CD4-positive, CD25-positive, alpha-beta regulatory T cell (primary cell): ENCODE measurements at regions not wholly inside any gene's neighbourhood (a gene's known extent, or its start where the extent isn't known, plus 50 kb on each side); places are given as distances from the start of the nearest gene placed in this dataset.

Experiments
- ATAC-seq, 2 donors: fragments of 150-1000 bp; cut with Tn5 transposase; one replicate each; pipeline ENCODE4 v1.10.0; 2021; ENCODE audit warnings: low read depth in 2 of 2, moderate number of reproducible peaks in 2 of 2, moderate library complexity in 1 of 2
- DNase-seq, 3 donors: peaks; one replicate each; pipeline versions ENCODE4 v3.0.0 to v3.0.0-alpha.2; 2012 to 2022; ENCODE audit warnings: mixed read lengths in 1 of 3
- H3K27ac ChIP-seq: one replicate; pipeline ENCODE4 v1.7.0; 2013; ENCODE audit warnings: mild to moderate bottlenecking, low read length; ENCODE audit not compliant: insufficient read depth, poor library complexity, severe bottlenecking
- H3K27me3 ChIP-seq: one replicate; pipeline ENCODE4 v1.7.0; 2013; ENCODE audit warnings: low read length; ENCODE audit not compliant: control insufficient read depth, insufficient read depth
- H3K36me3 ChIP-seq: one replicate; pipeline ENCODE4 v1.7.0; 2013; ENCODE audit warnings: mild to moderate bottlenecking, low read length, moderate library complexity; ENCODE audit not compliant: control insufficient read depth, insufficient read depth
- H3K4me1 ChIP-seq: 2 replicates; pipeline ENCODE4 v1.7.0; 2013; ENCODE audit warnings: mild to moderate bottlenecking, low read length; ENCODE audit not compliant: insufficient read depth, control insufficient read depth, poor library complexity, severe bottlenecking
- H3K4me3 ChIP-seq: one replicate; pipeline ENCODE4 v1.7.0; 2013; ENCODE audit warnings: low read depth, mild to moderate bottlenecking, low read length, moderate library complexity
- H3K9me3 ChIP-seq, 2 experiments: 1 replicate in 1 of 2; 2 replicates in 1 of 2; pipeline ENCODE4 v1.7.0; 2013; ENCODE audit warnings: low read length in 2 of 2, mild to moderate bottlenecking in 1 of 2, moderate library complexity in 1 of 2; ENCODE audit not compliant: control insufficient read depth in 2 of 2
- H3K27ac Mint-ChIP-seq, 3 donors: one replicate each; pipeline ENCODE4 v1.8.0; 2020 to 2022; ENCODE audit warnings: mild to moderate bottlenecking in 3 of 3, mixed read lengths in 3 of 3, moderate library complexity in 2 of 3
- H3K27me3 Mint-ChIP-seq: one replicate; pipeline ENCODE4 v1.8.0; 2022; ENCODE audit warnings: mild to moderate bottlenecking, mixed read lengths
- H3K36me3 Mint-ChIP-seq: one replicate; pipeline ENCODE4 v1.8.0; 2020; ENCODE audit warnings: mixed read lengths
- H3K4me1 Mint-ChIP-seq, 4 donors: one replicate each; pipeline ENCODE4 v1.8.0; 2020 to 2022; ENCODE audit warnings: mixed read lengths in 4 of 4, mild to moderate bottlenecking in 1 of 4
- H3K4me3 Mint-ChIP-seq, 4 donors: one replicate each; pipeline ENCODE4 v1.8.0; 2020 to 2022; ENCODE audit warnings: mild to moderate bottlenecking in 4 of 4, mixed read lengths in 4 of 4, moderate library complexity in 3 of 4
- H3K9me3 Mint-ChIP-seq, 7 donors: one replicate each; pipeline ENCODE4 v1.8.0; 2020 to 2022; ENCODE audit warnings: mixed read lengths in 7 of 7, mild to moderate bottlenecking in 3 of 7, moderate library complexity in 2 of 7

GRCh38 chr12:24268663-24269186 lies 319.3 kb upstream of the SOX5 start:
- no peaks in the 10 kb centered on the region for H3K27me3 ChIP-seq
- Mint-ChIP-seq H3K4me1 (no peaks in the 10 kb centered on the region), H3K27ac (no peak overlapping the region), H3K36me3 (no peaks in the 10 kb centered on the region), H3K4me3 (no peak overlapping the region), H3K9me3 (peaks cover 0 to 3% (median 0%) of the 10 kb centered on the region in 7 donors), H3K27me3 (no peaks in the 10 kb centered on the region)
- H3K36me3 ChIP-seq: no peaks in the 10 kb centered on the region
- H3K4me3 ChIP-seq: no peak overlapping the region
- DNase-seq (no peak), ATAC-seq (no peak)
- no peak overlapping the region for H3K27ac ChIP-seq
- no peaks in the 10 kb centered on the region for H3K4me1 ChIP-seq
- H3K9me3 ChIP-seq: no peaks in the 10 kb centered on the region

GRCh38 chr12:24266982-24267381 lies 317.5 kb upstream of the SOX5 start:
- ATAC-seq: no peak
- Histone ChIP-seq H3K4me1 (no peaks in the 10 kb centered on the region), H3K27me3 (no peaks in the 10 kb centered on the region), H3K4me3 (no peak overlapping the region), H3K36me3 (no peaks in the 10 kb centered on the region), H3K27ac (no peak overlapping the region), H3K9me3 (no peaks in the 10 kb centered on the region)
- DNase-seq: no peak
- Mint-ChIP-seq H3K4me3 (no peak overlapping the region), H3K9me3 (peaks cover 0 to 3% (median 0%) of the 10 kb centered on the region in 7 donors), H3K27ac (no peak overlapping the region), H3K27me3 (no peaks in the 10 kb centered on the region), H3K4me1 (no peaks in the 10 kb centered on the region), H3K36me3 (no peaks in the 10 kb centered on the region)

- H3K4me3 Mint-ChIP-seq: no peak overlapping the region
- H3K9me3 Mint-ChIP-seq: peaks cover 0 to 8% (median 1%) of the 10 kb centered on the region in 7 donors
- Histone ChIP-seq H3K9me3 (no peaks in the 10 kb centered on the region), H3K27ac (no peak overlapping the region), H3K36me3 (no peaks in the 10 kb centered on the region), H3K27me3 (no peaks in the 10 kb centered on the region), H3K4me1 (no peaks in the 10 kb centered on the region), H3K4me3 (no peak overlapping the region)
- no peaks in the 10 kb centered on the region for H3K4me1 Mint-ChIP-seq
- ATAC-seq: no peak
- no peak for DNase-seq
- no peaks in the 10 kb centered on the region for H3K36me3 Mint-ChIP-seq
- no peak overlapping the region for H3K27ac Mint-ChIP-seq
- no peaks in the 10 kb centered on the region for H3K27me3 Mint-ChIP-seq
Measured at GRCh38 chr12:24256684-24257083, 307.2 kb upstream of the SOX5 start.

- H3K4me1 ChIP-seq: no peaks in the 10 kb centered on the region
- Mint-ChIP-seq H3K36me3 (no peaks in the 10 kb centered on the region), H3K27me3 (no peaks in the 10 kb centered on the region), H3K4me1 (no peaks in the 10 kb centered on the region), H3K27ac (no peak overlapping the region), H3K9me3 (peaks cover 0 to 7% (median 1%) of the 10 kb centered on the region in 7 donors), H3K4me3 (peak overlapping the region in 1 of 4 donors; percentile 30)
- H3K27ac ChIP-seq: no peak overlapping the region
- no peaks in the 10 kb centered on the region for H3K36me3 ChIP-seq
- no peak overlapping the region for H3K4me3 ChIP-seq
- ATAC-seq (no peak), DNase-seq (no peak)
- H3K27me3 ChIP-seq: no peaks in the 10 kb centered on the region
- no peaks in the 10 kb centered on the region for H3K9me3 ChIP-seq
Measured at GRCh38 chr12:24255920-24256665, 306.6 kb upstream of the SOX5 start.

GRCh38 chr12:24252602-24253001 lies 303.1 kb upstream of the SOX5 start:
- Mint-ChIP-seq H3K27ac (no peak overlapping the region), H3K27me3 (no peaks in the 10 kb centered on the region), H3K4me1 (no peaks in the 10 kb centered on the region), H3K9me3 (peaks cover 0 to 7% (median 0%) of the 10 kb centered on the region in 7 donors), H3K36me3 (no peaks in the 10 kb centered on the region), H3K4me3 (no peak overlapping the region)
- Histone ChIP-seq H3K27ac (no peak overlapping the region), H3K36me3 (no peaks in the 10 kb centered on the region), H3K27me3 (no peaks in the 10 kb centered on the region), H3K4me1 (no peaks in the 10 kb centered on the region), H3K9me3 (no peaks in the 10 kb centered on the region), H3K4me3 (no peak overlapping the region)
- ATAC-seq (no peak), DNase-seq (no peak)

GRCh38 chr12:24246934-24247333 lies 297.5 kb upstream of the SOX5 start:
- no peaks in the 10 kb centered on the region for H3K36me3 Mint-ChIP-seq
- no peaks in the 10 kb centered on the region for H3K9me3 ChIP-seq
- H3K36me3 ChIP-seq: no peaks in the 10 kb centered on the region
- H3K4me3 Mint-ChIP-seq: no peak overlapping the region
- H3K27ac Mint-ChIP-seq: no peak overlapping the region
- H3K27me3 Mint-ChIP-seq: no peaks in the 10 kb centered on the region
- H3K9me3 Mint-ChIP-seq: peaks cover 0 to 6% (median 2%) of the 10 kb centered on the region in 7 donors
- DNase-seq (no peak), ATAC-seq (no peak)
- no peak overlapping the region for H3K4me3 ChIP-seq
- no peaks in the 10 kb centered on the region for H3K4me1 Mint-ChIP-seq
- no peaks in the 10 kb centered on the region for H3K4me1 ChIP-seq
- H3K27ac ChIP-seq: no peak overlapping the region
- H3K27me3 ChIP-seq: no peaks in the 10 kb centered on the region

- no peaks in the 10 kb centered on the region for H3K36me3 ChIP-seq
- H3K4me1 Mint-ChIP-seq: no peaks in the 10 kb centered on the region
- H3K4me3 Mint-ChIP-seq: peak overlapping the region in 1 of 4 donors; percentile 21
- H3K27ac ChIP-seq: no peak overlapping the region
- no peak overlapping the region for H3K4me3 ChIP-seq
- H3K36me3 Mint-ChIP-seq: no peaks in the 10 kb centered on the region
- no peak overlapping the region for H3K27ac Mint-ChIP-seq
- H3K27me3 ChIP-seq: no peaks in the 10 kb centered on the region
- H3K9me3 ChIP-seq: no peaks in the 10 kb centered on the region
- DNase-seq (no peak), ATAC-seq (no peak)
- H3K27me3 Mint-ChIP-seq: no peaks in the 10 kb centered on the region
- peaks cover 0 to 6% (median 2%) of the 10 kb centered on the region in 7 donors for H3K9me3 Mint-ChIP-seq
- H3K4me1 ChIP-seq: no peaks in the 10 kb centered on the region
Measured at GRCh38 chr12:24246376-24246775, 296.9 kb upstream of the SOX5 start.

- Mint-ChIP-seq H3K9me3 (peaks cover 0 to 6% (median 2%) of the 10 kb centered on the region in 7 donors), H3K27me3 (no peaks in the 10 kb centered on the region), H3K4me1 (no peaks in the 10 kb centered on the region), H3K4me3 (no peak overlapping the region), H3K27ac (no peak overlapping the region), H3K36me3 (no peaks in the 10 kb centered on the region)
- Histone ChIP-seq H3K27me3 (no peaks in the 10 kb centered on the region), H3K4me3 (no peak overlapping the region), H3K27ac (no peak overlapping the region), H3K4me1 (no peaks in the 10 kb centered on the region), H3K9me3 (no peaks in the 10 kb centered on the region), H3K36me3 (no peaks in the 10 kb centered on the region)
- DNase-seq: no peak
- no peak for ATAC-seq
Measured at GRCh38 chr12:24244801-24245200, 295.3 kb upstream of the SOX5 start.
